Liver (tissue), 3 donors: ENCODE measurements at regions not wholly inside any gene's neighbourhood (a gene's known extent, or its start where the extent isn't known, plus 50 kb on each side); places are given as distances from the start of the nearest gene placed in this dataset.

Experiments
- GABPA ChIP-seq, 2 donors: IDR thresholded peaks in 1 of 2; conservative IDR thresholded peaks in 1 of 2; 2 replicates each; pipeline ENCODE4 v1.6.1; 2016; ENCODE audit warnings: antibody characterized with exemption in 2 of 2, mild to moderate bottlenecking in 1 of 2, moderate library complexity in 1 of 2
- JUND ChIP-seq, 2 donors: IDR thresholded peaks; 2 replicates each; pipeline ENCODE4 v1.6.1; 2016; ENCODE audit warnings: antibody characterized with exemption in 2 of 2
- TF ChIP-seq, protein P1 (sequence below): fragments of 150-350 bp; IDR thresholded peaks from 2 replicates; pipeline ENCODE4 v1.5.1; 2017; ENCODE audit warnings: improper control_type of control experiment, low read depth, low read length; ENCODE audit not compliant: missing input control
- TF ChIP-seq, protein P2 (sequence below): IDR thresholded peaks from 2 replicates; pipeline ENCODE4 v1.6.1; 2016; ENCODE audit warnings: antibody characterized with exemption, mild to moderate bottlenecking
- donor health status: healthy.
- donor health status: healthy.

DNA sequence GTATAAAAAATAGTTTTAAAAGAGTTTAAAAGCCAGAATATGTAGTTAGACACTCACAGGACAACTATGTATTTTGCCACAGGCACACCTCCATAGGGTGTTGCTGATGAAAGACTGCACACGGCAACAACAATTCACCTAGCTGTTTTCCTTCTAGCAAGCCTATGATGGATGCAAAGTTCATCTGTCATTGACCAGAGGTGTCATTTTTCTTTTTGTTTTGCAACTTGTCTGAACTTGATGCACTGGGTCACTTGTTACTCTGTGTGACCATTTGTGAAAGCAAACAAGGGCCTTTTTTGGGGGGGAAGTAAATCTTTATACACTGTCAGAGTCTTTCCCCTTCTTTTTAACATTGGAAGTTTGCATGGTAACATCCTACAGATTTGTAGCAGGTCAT lies 258.0 kb upstream of the SEMA3A start:
- TF ChIP-seq, protein P1, sequence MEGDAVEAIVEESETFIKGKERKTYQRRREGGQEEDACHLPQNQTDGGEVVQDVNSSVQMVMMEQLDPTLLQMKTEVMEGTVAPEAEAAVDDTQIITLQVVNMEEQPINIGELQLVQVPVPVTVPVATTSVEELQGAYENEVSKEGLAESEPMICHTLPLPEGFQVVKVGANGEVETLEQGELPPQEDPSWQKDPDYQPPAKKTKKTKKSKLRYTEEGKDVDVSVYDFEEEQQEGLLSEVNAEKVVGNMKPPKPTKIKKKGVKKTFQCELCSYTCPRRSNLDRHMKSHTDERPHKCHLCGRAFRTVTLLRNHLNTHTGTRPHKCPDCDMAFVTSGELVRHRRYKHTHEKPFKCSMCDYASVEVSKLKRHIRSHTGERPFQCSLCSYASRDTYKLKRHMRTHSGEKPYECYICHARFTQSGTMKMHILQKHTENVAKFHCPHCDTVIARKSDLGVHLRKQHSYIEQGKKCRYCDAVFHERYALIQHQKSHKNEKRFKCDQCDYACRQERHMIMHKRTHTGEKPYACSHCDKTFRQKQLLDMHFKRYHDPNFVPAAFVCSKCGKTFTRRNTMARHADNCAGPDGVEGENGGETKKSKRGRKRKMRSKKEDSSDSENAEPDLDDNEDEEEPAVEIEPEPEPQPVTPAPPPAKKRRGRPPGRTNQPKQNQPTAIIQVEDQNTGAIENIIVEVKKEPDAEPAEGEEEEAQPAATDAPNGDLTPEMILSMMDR: no peak
- TF ChIP-seq GABPA (IDR thresholded peaks at IDR 0.05 in 1 of 2, conservative IDR thresholded peaks at IDR 0.05 in 1 of 2): no peak
- TF ChIP-seq, protein P2, sequence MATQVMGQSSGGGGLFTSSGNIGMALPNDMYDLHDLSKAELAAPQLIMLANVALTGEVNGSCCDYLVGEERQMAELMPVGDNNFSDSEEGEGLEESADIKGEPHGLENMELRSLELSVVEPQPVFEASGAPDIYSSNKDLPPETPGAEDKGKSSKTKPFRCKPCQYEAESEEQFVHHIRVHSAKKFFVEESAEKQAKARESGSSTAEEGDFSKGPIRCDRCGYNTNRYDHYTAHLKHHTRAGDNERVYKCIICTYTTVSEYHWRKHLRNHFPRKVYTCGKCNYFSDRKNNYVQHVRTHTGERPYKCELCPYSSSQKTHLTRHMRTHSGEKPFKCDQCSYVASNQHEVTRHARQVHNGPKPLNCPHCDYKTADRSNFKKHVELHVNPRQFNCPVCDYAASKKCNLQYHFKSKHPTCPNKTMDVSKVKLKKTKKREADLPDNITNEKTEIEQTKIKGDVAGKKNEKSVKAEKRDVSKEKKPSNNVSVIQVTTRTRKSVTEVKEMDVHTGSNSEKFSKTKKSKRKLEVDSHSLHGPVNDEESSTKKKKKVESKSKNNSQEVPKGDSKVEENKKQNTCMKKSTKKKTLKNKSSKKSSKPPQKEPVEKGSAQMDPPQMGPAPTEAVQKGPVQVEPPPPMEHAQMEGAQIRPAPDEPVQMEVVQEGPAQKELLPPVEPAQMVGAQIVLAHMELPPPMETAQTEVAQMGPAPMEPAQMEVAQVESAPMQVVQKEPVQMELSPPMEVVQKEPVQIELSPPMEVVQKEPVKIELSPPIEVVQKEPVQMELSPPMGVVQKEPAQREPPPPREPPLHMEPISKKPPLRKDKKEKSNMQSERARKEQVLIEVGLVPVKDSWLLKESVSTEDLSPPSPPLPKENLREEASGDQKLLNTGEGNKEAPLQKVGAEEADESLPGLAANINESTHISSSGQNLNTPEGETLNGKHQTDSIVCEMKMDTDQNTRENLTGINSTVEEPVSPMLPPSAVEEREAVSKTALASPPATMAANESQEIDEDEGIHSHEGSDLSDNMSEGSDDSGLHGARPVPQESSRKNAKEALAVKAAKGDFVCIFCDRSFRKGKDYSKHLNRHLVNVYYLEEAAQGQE: no peak
- TF ChIP-seq JUND (IDR thresholded peaks at IDR 0.05): no peak
